ENCODE measurements at regions not wholly inside any gene's neighbourhood (a gene's known extent, or its start where the extent isn't known, plus 50 kb on each side); places are given as distances from the start of the nearest gene placed in this dataset.

GRCh38 chr5:62741761-62742160 is 163.1 kb downstream of the LRRC70 start:
- H4K20me1 ChIP-seq (ENCODE audit: insufficient read depth), result no peaks in the 10 kb centered on the region
- H3K4me2 ChIP-seq (ENCODE audit: low read length), result no peak overlapping the region
- no peak overlapping the region for H3K4me3 ChIP-seq (ENCODE audit: low read length)
- no peak overlapping the region for H3K9ac ChIP-seq (ENCODE audit: low read length)
- no peaks in the 10 kb centered on the region for H3F3A ChIP-seq (ENCODE audit: insufficient read depth, low read length, poor library complexity, severe bottlenecking)
- no peak overlapping the region for H2AFZ ChIP-seq (ENCODE audit: low read depth, low read length)
- no peaks in the 10 kb centered on the region for H3K79me2 ChIP-seq (replicated peaks; ENCODE audit: insufficient read depth, low read length)
- no peaks in the 10 kb centered on the region for H3K9me3 ChIP-seq (ENCODE audit: low read length)
- no peak overlapping the region for H3K27ac ChIP-seq (ENCODE audit: low read length)
- no peak for TF ChIP-seq SMC3 (conservative IDR thresholded peaks at IDR 0.05; ENCODE audit: poor library complexity)
- TF ChIP-seq CTCF (IDR thresholded peaks at IDR 0.05; ENCODE audit: poor library complexity, severe bottlenecking), result no peak
- no peak for TF ChIP-seq EZH2 (IDR thresholded peaks at IDR 0.05; ENCODE audit: borderline replicate concordance, insufficient read depth, low read length, poor library complexity, severe bottlenecking)
- no peak for TF ChIP-seq REST (IDR thresholded peaks at IDR 0.05; ENCODE audit: borderline replicate concordance)
- no peak for TF ChIP-seq TAF1 (IDR thresholded peaks at IDR 0.05; ENCODE audit: low read depth)
- no peak for TF ChIP-seq RAD21 (conservative IDR thresholded peaks at IDR 0.05)
- TF ChIP-seq MXI1 (conservative IDR thresholded peaks at IDR 0.05; ENCODE audit: poor library complexity, severe bottlenecking), result no peak
- TF ChIP-seq POLR2AphosphoS5 (IDR thresholded peaks at IDR 0.05), result no peak
- no peak for TF ChIP-seq EP300 (conservative IDR thresholded peaks at IDR 0.05; ENCODE audit: poor library complexity, severe bottlenecking)
- H3K27me3 ChIP-seq (ENCODE audit: insufficient read depth, low read depth, low read length), result no peaks in the 10 kb centered on the region
- H3K9me2 ChIP-seq (ENCODE audit: insufficient read depth, low read length), result no peaks in the 10 kb centered on the region
- no peaks in the 10 kb centered on the region for H3K36me3 ChIP-seq (ENCODE audit: insufficient read depth, low read length)

GRCh38 chr5:62737766-62738165 is 159.1 kb downstream of the LRRC70 start:
- TF ChIP-seq SMC3 (conservative IDR thresholded peaks at IDR 0.05; ENCODE audit: poor library complexity) (no peak), EZH2 (IDR thresholded peaks at IDR 0.05; ENCODE audit: borderline replicate concordance, insufficient read depth, low read length, poor library complexity, severe bottlenecking) (no peak), POLR2AphosphoS5 (IDR thresholded peaks at IDR 0.05) (no peak), REST (IDR thresholded peaks at IDR 0.05; ENCODE audit: borderline replicate concordance) (no peak), RAD21 (conservative IDR thresholded peaks at IDR 0.05) (no peak), MXI1 (conservative IDR thresholded peaks at IDR 0.05; ENCODE audit: poor library complexity, severe bottlenecking) (no peak)

More at GRCh38 chr5:62737766-62738165, 159.1 kb downstream of the LRRC70 start:
- Histone ChIP-seq H3K9ac (ENCODE audit: low read length) (no peak overlapping the region), H3K9me3 (ENCODE audit: low read length) (no peaks in the 10 kb centered on the region), H3K9me2 (ENCODE audit: insufficient read depth, low read length) (no peaks in the 10 kb centered on the region), H3K4me2 (ENCODE audit: low read length) (no peak overlapping the region), H4K20me1 (ENCODE audit: insufficient read depth) (no peaks in the 10 kb centered on the region), H3K79me2 (replicated peaks; ENCODE audit: insufficient read depth, low read length) (no peaks in the 10 kb centered on the region), H3K27me3 (ENCODE audit: insufficient read depth, low read depth, low read length) (no peaks in the 10 kb centered on the region), H3K36me3 (ENCODE audit: insufficient read depth, low read length) (no peaks in the 10 kb centered on the region), H3F3A (ENCODE audit: insufficient read depth, low read length, poor library complexity, severe bottlenecking) (no peaks in the 10 kb centered on the region), H2AFZ (ENCODE audit: low read depth, low read length) (no peak overlapping the region), H3K4me3 (ENCODE audit: low read length) (no peak overlapping the region), H3K27ac (ENCODE audit: low read length) (no peak overlapping the region)
